ENCODE measurements at regions not wholly inside any gene's neighbourhood (a gene's known extent, or its start where the extent isn't known, plus 50 kb on each side); places are given as distances from the start of the nearest gene placed in this dataset.

GRCh38 chr4:110959041-110959643, 336.3 kb upstream of the PITX2 start:
- DNase-seq = no peak

GRCh38 chr4:110961066-110961465, 338.2 kb upstream of the PITX2 start:
- DNase-seq = no peak

- no peak for DNase-seq
Observed at GRCh38 chr4:110962616-110963015, 339.7 kb upstream of the PITX2 start.

GRCh38 chr4:110963662-110964280, 340.9 kb upstream of the PITX2 start:
- no peak for DNase-seq

- DNase-seq = no peak
Observed at GRCh38 chr4:110967936-110968335, 345.1 kb upstream of the PITX2 start.

GRCh38 chr4:110970642-110971041, 347.8 kb upstream of the PITX2 start:
- no peak for DNase-seq

- DNase-seq = no peak
Observed at GRCh38 chr4:110975338-110975737, 352.5 kb upstream of the PITX2 start.

GRCh38 chr4:110977554-110977953, 354.7 kb upstream of the PITX2 start:
- no peak for DNase-seq

GRCh38 chr4:110978761-110979160, 355.9 kb upstream of the PITX2 start:
- no peak for DNase-seq

- no peak for DNase-seq
Observed at GRCh38 chr4:110982486-110982885, 359.6 kb upstream of the PITX2 start.

- no peak for DNase-seq
Observed at GRCh38 chr4:110988722-110989121, 365.8 kb upstream of the PITX2 start.

- DNase-seq = no peak
Observed at GRCh38 chr4:110989125-110989524, 366.2 kb upstream of the PITX2 start.

GRCh38 chr4:110994781-110995180, 371.9 kb upstream of the PITX2 start:
- DNase-seq = no peak

- DNase-seq = no peak
Observed at GRCh38 chr4:110998320-110998719, 375.4 kb upstream of the PITX2 start.

- DNase-seq = no peak
Observed at GRCh38 chr4:111011458-111011857, 388.6 kb upstream of the PITX2 start.

- DNase-seq = no peak
Observed at GRCh38 chr4:111013846-111014245, 391.0 kb upstream of the PITX2 start.

GRCh38 chr4:111014537-111014936, 391.7 kb upstream of the PITX2 start:
- no peak for DNase-seq

- DNase-seq = no peak
Observed at GRCh38 chr4:111016416-111016815, 393.5 kb upstream of the PITX2 start.

- DNase-seq = no peak
Observed at GRCh38 chr4:111018216-111018615, 395.3 kb upstream of the PITX2 start.

- no peak for DNase-seq
Observed at GRCh38 chr4:111020476-111020875, 397.6 kb upstream of the PITX2 start.

GRCh38 chr4:111020961-111021360, 398.1 kb upstream of the PITX2 start:
- DNase-seq = no peak

GRCh38 chr4:111022758-111023157, 399.9 kb upstream of the PITX2 start:
- DNase-seq = no peak

GRCh38 chr4:111027526-111027925, 404.6 kb upstream of the PITX2 start:
- no peak for DNase-seq

- DNase-seq = no peak
Observed at GRCh38 chr4:111028795-111029194, 405.9 kb upstream of the PITX2 start.
